Nucleus accumbens (tissue), 56 donors: ENCODE measurements at regions not wholly inside any gene's neighbourhood (a gene's known extent, or its start where the extent isn't known, plus 50 kb on each side); places are given as distances from the start of the nearest gene placed in this dataset.

Source experiments
- DNase-seq, 56 donors: peaks; one replicate each; lab custom pipeline; 2025; lab: John Stamatoyannopoulos, UW

GRCh38 chr14:96617635-96618034, 115.5 kb downstream of the PAPOLA start:
- DNase-seq: no peak

- no peak for DNase-seq
Measured at GRCh38 chr14:96622926-96623325, 120.7 kb downstream of the PAPOLA start.

GRCh38 chr14:96623676-96624484, 121.7 kb downstream of the PAPOLA start:
- no peak for DNase-seq

- no peak for DNase-seq
Measured at GRCh38 chr14:96624661-96625425, 122.7 kb downstream of the PAPOLA start.

GRCh38 chr14:96625426-96625985, 123.3 kb downstream of the PAPOLA start:
- DNase-seq: no peak

- no peak for DNase-seq
Measured at GRCh38 chr14:96626121-96626768, 124.1 kb downstream of the PAPOLA start.

- DNase-seq: no peak
Measured at GRCh38 chr14:96626916-96627315, 124.7 kb downstream of the PAPOLA start.

- DNase-seq: no peak
Measured at GRCh38 chr14:96627386-96627785, 125.2 kb downstream of the PAPOLA start.

- no peak for DNase-seq
Measured at GRCh38 chr14:96627811-96628775, 125.9 kb downstream of the PAPOLA start.

GRCh38 chr14:96629082-96629481, 126.9 kb downstream of the PAPOLA start:
- no peak for DNase-seq

GRCh38 chr14:96629558-96630222, 127.5 kb downstream of the PAPOLA start:
- DNase-seq: no peak

GRCh38 chr14:96630281-96630680, 128.1 kb downstream of the PAPOLA start:
- no peak for DNase-seq

GRCh38 chr14:96631030-96631429, 128.8 kb downstream of the PAPOLA start:
- no peak for DNase-seq

GRCh38 chr14:96631621-96632362, 129.6 kb downstream of the PAPOLA start:
- no peak for DNase-seq

- no peak for DNase-seq
Measured at GRCh38 chr14:96632363-96632758, 130.2 kb downstream of the PAPOLA start.

GRCh38 chr14:96633096-96633495, 130.9 kb downstream of the PAPOLA start:
- DNase-seq: no peak

- DNase-seq: no peak
Measured at GRCh38 chr14:96634481-96634880, 132.3 kb downstream of the PAPOLA start.

- DNase-seq: no peak
Measured at GRCh38 chr14:96634896-96635295, 132.7 kb downstream of the PAPOLA start.

- no peak for DNase-seq
Measured at GRCh38 chr14:96635850-96636249, 133.7 kb downstream of the PAPOLA start.
